A673 (cell line): ENCODE measurements at regions not wholly inside any gene's neighbourhood (a gene's known extent, or its start where the extent isn't known, plus 50 kb on each side); places are given as distances from the start of the nearest gene placed in this dataset.

ENCODE experiments used
- EZH2 ChIP-seq: fragments of 200-600 bp; sonication (generic); IDR thresholded peaks from 2 replicates; pipeline ENCODE4 v1.6.1; 2017; ENCODE audit warnings: borderline replicate concordance, low read depth, mild to moderate bottlenecking, mixed read lengths, antibody characterized with exemption, low read length; ENCODE audit not compliant: poor library complexity, severe bottlenecking
- TF ChIP-seq, protein P1 (sequence below): fragments of 300-800, 200-600 bp; sonication (generic); conservative IDR thresholded peaks from 2 replicates; pipeline ENCODE4 v1.5.1; 2017; ENCODE audit warnings: low read depth, mild to moderate bottlenecking, antibody characterized with exemption, low read length, moderate library complexity, mixed read lengths

DNA sequence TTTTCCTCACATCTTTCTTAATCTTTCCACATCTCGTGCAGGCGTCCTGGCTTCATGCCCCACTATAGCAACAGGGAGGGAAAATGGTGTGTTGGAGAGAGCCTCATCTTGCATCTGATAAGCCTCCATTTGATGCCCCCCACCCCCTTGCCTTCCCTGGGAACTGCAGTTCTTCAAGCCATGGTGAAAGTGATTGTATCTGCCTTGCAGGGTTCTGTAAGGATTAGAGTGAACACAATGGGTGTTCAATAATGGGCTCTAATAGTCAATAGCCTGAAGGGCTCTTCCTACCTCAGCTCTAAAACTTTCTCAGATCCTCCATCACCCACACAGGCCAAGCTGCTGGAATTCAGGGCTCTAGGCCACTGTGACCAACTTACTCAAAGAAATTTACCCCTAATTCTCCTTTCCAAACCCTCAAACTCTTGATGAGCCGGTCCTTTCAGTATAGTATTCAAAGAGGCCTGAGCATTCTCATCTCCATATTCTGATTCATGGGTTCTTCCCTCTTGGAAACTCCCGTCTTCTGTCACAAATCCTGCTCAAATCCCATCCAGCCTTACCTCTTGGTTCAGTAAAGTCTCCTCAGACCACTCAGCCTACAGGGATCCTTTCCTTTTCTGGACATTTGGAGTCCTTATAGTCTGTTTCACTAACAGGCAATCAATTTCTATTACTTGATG lies 128.3 kb upstream of the TRIM2 start:
- TF ChIP-seq, protein P1, sequence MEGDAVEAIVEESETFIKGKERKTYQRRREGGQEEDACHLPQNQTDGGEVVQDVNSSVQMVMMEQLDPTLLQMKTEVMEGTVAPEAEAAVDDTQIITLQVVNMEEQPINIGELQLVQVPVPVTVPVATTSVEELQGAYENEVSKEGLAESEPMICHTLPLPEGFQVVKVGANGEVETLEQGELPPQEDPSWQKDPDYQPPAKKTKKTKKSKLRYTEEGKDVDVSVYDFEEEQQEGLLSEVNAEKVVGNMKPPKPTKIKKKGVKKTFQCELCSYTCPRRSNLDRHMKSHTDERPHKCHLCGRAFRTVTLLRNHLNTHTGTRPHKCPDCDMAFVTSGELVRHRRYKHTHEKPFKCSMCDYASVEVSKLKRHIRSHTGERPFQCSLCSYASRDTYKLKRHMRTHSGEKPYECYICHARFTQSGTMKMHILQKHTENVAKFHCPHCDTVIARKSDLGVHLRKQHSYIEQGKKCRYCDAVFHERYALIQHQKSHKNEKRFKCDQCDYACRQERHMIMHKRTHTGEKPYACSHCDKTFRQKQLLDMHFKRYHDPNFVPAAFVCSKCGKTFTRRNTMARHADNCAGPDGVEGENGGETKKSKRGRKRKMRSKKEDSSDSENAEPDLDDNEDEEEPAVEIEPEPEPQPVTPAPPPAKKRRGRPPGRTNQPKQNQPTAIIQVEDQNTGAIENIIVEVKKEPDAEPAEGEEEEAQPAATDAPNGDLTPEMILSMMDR, result no peak
- no peak for TF ChIP-seq EZH2
